ENCODE measurements at regions not wholly inside any gene's neighbourhood (a gene's known extent, or its start where the extent isn't known, plus 50 kb on each side); places are given as distances from the start of the nearest gene placed in this dataset.

GRCh38 chr2:226275215-226275614 is 524.4 kb downstream of the IRS1 start:
- H3K4me3 ChIP-seq (ENCODE audit: low read depth, low read length), result no peak overlapping the region
- no peak for DNase-seq (ENCODE audit: low read depth, low spot score)
- in situ Hi-C loops (cut with HindIII; ENCODE audit: low sequenced_read_pairs), result no loop called here
- TF ChIP-seq CTCF (IDR thresholded peaks at IDR 0.05; ENCODE audit: low read depth, low read length), result no peak

GRCh38 chr2:226274143-226274542 is 525.5 kb downstream of the IRS1 start:
- no peak for DNase-seq (ENCODE audit: low read depth, low spot score)
- TF ChIP-seq CTCF (IDR thresholded peaks at IDR 0.05; ENCODE audit: low read depth, low read length), result no peak
- H3K4me3 ChIP-seq (ENCODE audit: low read depth, low read length), result no peak overlapping the region
- in situ Hi-C loops (cut with HindIII; ENCODE audit: low sequenced_read_pairs), result no loop called here

DNA sequence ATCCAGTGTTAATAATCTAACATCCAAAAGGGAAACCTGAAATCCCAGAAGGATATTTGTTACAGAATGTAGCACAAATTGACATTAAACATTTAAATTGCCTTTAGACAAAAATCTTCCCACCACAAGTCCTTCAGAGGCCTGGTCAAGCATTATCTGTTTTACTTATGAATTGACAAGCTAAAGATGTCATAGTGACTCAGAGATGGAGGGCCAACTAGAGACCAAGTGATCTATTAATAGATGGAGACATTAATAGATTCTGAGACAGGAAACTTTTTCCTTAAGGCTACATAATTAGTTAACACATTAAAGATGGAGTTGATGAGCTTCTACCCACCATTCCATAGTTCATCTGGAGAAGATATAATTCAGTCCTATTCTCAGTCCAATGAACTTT is 526.2 kb downstream of the IRS1 start:
- H3K4me3 ChIP-seq (ENCODE audit: low read depth, low read length), result no peak overlapping the region
- TF ChIP-seq CTCF (IDR thresholded peaks at IDR 0.05; ENCODE audit: low read depth, low read length), result no peak
- in situ Hi-C loops (cut with HindIII; ENCODE audit: low sequenced_read_pairs), result no loop called here
- DNase-seq (ENCODE audit: low read depth, low spot score), result no peak

DNA sequence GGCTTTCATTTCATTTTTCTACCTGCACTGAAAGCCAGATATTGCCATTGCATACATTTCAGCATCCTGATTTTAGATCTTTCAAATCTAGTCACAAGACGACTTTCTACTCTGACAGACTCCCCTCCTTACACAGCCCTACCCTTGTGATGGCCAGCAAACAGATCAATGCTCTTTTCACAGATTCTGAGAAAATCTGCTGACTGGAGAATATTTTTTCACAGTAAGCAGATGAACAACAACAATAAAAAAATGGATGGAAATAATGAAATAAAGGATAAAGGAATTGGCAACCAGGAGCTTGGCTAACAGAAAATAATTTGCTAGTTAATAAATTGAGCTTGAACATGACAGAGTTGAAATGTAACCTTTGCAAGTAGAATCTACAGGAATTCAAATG is 527.2 kb downstream of the IRS1 start:
- no peak for DNase-seq (ENCODE audit: low read depth, low spot score)
- in situ Hi-C loops (cut with HindIII; ENCODE audit: low sequenced_read_pairs), result no loop called here
- no peak for TF ChIP-seq CTCF (IDR thresholded peaks at IDR 0.05; ENCODE audit: low read depth, low read length)
- no peak overlapping the region for H3K4me3 ChIP-seq (ENCODE audit: low read depth, low read length)

GRCh38 chr2:226270285-226271058 is 529.1 kb downstream of the IRS1 start:
- TF ChIP-seq CTCF (IDR thresholded peaks at IDR 0.05; ENCODE audit: low read depth, low read length), result no peak
- no peak for DNase-seq (ENCODE audit: low read depth, low spot score)
- in situ Hi-C loops (cut with HindIII; ENCODE audit: low sequenced_read_pairs), result no loop called here
- H3K4me3 ChIP-seq (ENCODE audit: low read depth, low read length), result no peak overlapping the region

DNA sequence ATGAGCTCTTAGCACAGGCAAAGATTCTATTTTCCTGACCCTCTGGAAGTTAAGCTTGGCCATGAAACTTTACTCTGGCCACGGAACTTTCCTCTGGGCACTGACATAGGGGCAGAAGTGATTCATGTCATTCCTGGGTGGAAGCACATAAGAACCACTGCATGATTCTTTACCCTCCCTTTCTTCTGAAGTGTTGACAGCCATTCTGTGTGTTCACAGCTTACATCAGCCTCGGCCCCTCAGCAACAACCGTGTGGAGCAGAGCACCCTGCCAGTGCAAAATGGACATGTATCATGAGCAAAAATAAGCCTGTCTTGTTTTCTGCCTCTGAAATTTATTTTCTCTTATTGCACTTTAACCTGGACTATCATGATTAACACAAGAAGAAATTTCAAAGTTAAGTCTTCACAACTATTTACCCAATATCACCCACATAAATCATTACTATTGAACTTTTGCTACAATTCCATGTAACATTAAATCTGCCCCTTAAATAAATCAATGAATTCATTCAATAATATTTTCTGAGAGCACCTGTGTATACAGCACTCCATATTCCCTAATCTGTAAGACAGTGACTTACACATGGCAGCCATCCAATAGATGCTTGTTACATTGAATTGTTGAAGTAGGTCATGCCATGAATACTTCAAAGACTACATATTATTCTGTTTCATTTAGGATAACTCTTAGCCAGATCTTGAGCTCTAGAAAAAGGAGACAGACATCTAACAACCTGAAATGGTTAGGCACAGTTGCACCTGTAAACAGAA is 531.9 kb downstream of the IRS1 start:
- in situ Hi-C loops (cut with HindIII; ENCODE audit: low sequenced_read_pairs), result no loop called here
- H3K4me3 ChIP-seq (ENCODE audit: low read depth, low read length), result no peak overlapping the region
- no peak for TF ChIP-seq CTCF (IDR thresholded peaks at IDR 0.05; ENCODE audit: low read depth, low read length)
- DNase-seq (ENCODE audit: low read depth, low spot score), result no peak
